Endodermal cell (in vitro differentiated cells): ENCODE measurements at regions not wholly inside any gene's neighbourhood (a gene's known extent, or its start where the extent isn't known, plus 50 kb on each side); places are given as distances from the start of the nearest gene placed in this dataset.
A peak's percentile ranks its signal among the peaks of the same experiment; 100 is the strongest.

ENCODE experiments used
- DNase-seq: peaks from one replicate; pipeline ENCODE4 v3.0.0-alpha.2; 2017
- H3K27ac ChIP-seq: 2 replicates; pipeline ENCODE4 v1.5.1; 2013; ENCODE audit warnings: mild to moderate bottlenecking, low read depth, low read length, moderate library complexity
- H3K27me3 ChIP-seq: 2 replicates; pipeline ENCODE4 v1.6.1; 2013; ENCODE audit warnings: mild to moderate bottlenecking, low read length, moderate library complexity; ENCODE audit not compliant: insufficient read depth, control insufficient read depth, poor library complexity, severe bottlenecking
- H3K36me3 ChIP-seq: 2 replicates; pipeline ENCODE4 v1.7.0; 2013; ENCODE audit warnings: mild to moderate bottlenecking, low read length, moderate library complexity; ENCODE audit not compliant: control insufficient read depth, insufficient read depth
- H3K4me1 ChIP-seq: one replicate; pipeline ENCODE4 v1.7.0; 2013; ENCODE audit warnings: low read length; ENCODE audit not compliant: control insufficient read depth, insufficient read depth
- H3K4me3 ChIP-seq: 2 replicates; pipeline ENCODE4 v1.5.1; 2013; ENCODE audit warnings: mild to moderate bottlenecking, low read length, moderate library complexity
- H3K9ac ChIP-seq: 2 replicates; pipeline ENCODE4 v1.6.1; 2013; ENCODE audit warnings: mild to moderate bottlenecking, low read length, moderate library complexity; ENCODE audit not compliant: poor library complexity, severe bottlenecking; ENCODE audit errors: extremely low read depth
- H3K9me3 ChIP-seq: 2 replicates; pipeline ENCODE4 v1.6.1; 2013; ENCODE audit warnings: mild to moderate bottlenecking, low read length, moderate library complexity; ENCODE audit not compliant: control insufficient read depth
- H3K27ac Mint-ChIP-seq: 2 replicates; pipeline ENCODE4 v1.8.0; 2020; ENCODE audit warnings: mixed read lengths
- H3K27me3 Mint-ChIP-seq: 2 replicates; pipeline ENCODE4 v1.8.0; 2021; ENCODE audit warnings: mild to moderate bottlenecking, mixed read lengths; ENCODE audit not compliant: insufficient read depth
- H3K36me3 Mint-ChIP-seq: 2 replicates; pipeline ENCODE4 v1.8.0; 2020; ENCODE audit warnings: low read depth, mixed read lengths
- H3K4me1 Mint-ChIP-seq: 2 replicates; pipeline ENCODE4 v1.8.0; 2020; ENCODE audit warnings: mixed read lengths
- H3K4me3 Mint-ChIP-seq: 2 replicates; pipeline ENCODE4 v1.8.0; 2020; ENCODE audit warnings: mild to moderate bottlenecking, moderate library complexity, mixed read lengths
- H3K9me3 Mint-ChIP-seq: 2 replicates; pipeline ENCODE4 v1.8.0; 2020; ENCODE audit warnings: mild to moderate bottlenecking, mixed read lengths
- WGBS, 2 experiments: methylation state at CpG; one replicate each; pipeline versions ENCODE4 v1.1.5 to v1.1.7; 2013; ENCODE audit warnings: missing lambda C conversion rate in 2 of 2, mixed read lengths in 1 of 2; ENCODE audit not compliant: insufficient coverage in 1 of 2, insufficient read length in 1 of 2; 5-methylcytosine and 5-hydroxymethylcytosine counted together
- TF ChIP-seq, protein P1 (sequence below): fragments of 200-600 bp; sonication (generic); conservative IDR thresholded peaks from 2 replicates; pipeline ENCODE4 v1.5.0; 2021; ENCODE audit warnings: antibody characterized with exemption, mild to moderate bottlenecking

GRCh38 chr2:208618220-208618619, 211.6 kb downstream of the PTH2R start:
- H3K36me3 Mint-ChIP-seq: no peaks in the 10 kb centered on the region
- no peaks in the 10 kb centered on the region for H3K27me3 ChIP-seq
- no peak overlapping the region for H3K4me3 Mint-ChIP-seq
- no peak overlapping the region for H3K27ac Mint-ChIP-seq
- 93 to 97% methylated on average over 4 of the region's 4 CpGs for WGBS, 2 experiments
- no peaks in the 10 kb centered on the region for H3K9me3 ChIP-seq
- DNase-seq: peak; percentile 59
- H3K9me3 Mint-ChIP-seq: peaks cover 3% of the 10 kb centered on the region
- H3K4me1 ChIP-seq: peaks cover 4% of the 10 kb centered on the region
- H3K27ac ChIP-seq: no peak overlapping the region
- H3K9ac ChIP-seq: no peak overlapping the region
- H3K4me3 ChIP-seq: no peak overlapping the region
- no peaks in the 10 kb centered on the region for H3K36me3 ChIP-seq
- TF ChIP-seq, protein P1, sequence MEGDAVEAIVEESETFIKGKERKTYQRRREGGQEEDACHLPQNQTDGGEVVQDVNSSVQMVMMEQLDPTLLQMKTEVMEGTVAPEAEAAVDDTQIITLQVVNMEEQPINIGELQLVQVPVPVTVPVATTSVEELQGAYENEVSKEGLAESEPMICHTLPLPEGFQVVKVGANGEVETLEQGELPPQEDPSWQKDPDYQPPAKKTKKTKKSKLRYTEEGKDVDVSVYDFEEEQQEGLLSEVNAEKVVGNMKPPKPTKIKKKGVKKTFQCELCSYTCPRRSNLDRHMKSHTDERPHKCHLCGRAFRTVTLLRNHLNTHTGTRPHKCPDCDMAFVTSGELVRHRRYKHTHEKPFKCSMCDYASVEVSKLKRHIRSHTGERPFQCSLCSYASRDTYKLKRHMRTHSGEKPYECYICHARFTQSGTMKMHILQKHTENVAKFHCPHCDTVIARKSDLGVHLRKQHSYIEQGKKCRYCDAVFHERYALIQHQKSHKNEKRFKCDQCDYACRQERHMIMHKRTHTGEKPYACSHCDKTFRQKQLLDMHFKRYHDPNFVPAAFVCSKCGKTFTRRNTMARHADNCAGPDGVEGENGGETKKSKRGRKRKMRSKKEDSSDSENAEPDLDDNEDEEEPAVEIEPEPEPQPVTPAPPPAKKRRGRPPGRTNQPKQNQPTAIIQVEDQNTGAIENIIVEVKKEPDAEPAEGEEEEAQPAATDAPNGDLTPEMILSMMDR: no peak
- H3K4me1 Mint-ChIP-seq: peaks cover 13% of the 10 kb centered on the region
- no peaks in the 10 kb centered on the region for H3K27me3 Mint-ChIP-seq

DNA sequence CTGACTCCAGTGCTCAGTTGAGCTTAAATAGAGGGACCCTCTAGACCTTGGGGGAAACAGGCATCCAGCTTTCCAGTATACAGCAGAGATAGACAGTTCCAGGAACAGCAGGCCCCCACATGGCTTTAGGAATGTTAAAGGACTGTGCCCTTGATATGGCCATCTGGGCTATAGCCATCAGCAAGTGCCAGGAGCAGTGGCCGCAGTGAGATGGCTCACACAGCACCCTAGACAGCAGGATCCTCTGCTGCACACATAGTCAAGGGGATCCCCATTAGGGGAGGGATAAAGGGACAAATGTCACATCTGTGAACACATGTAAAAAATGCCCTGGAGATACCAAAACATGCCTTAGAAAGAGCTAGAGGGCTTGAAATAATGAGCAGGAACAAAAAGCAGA, 213.4 kb downstream of the PTH2R start:
- H3K4me1 ChIP-seq: peaks cover 4% of the 10 kb centered on the region
- no peak overlapping the region for H3K9ac ChIP-seq
- no peaks in the 10 kb centered on the region for H3K27me3 ChIP-seq
- Mint-ChIP-seq H3K9me3 (peaks cover 3% of the 10 kb centered on the region), H3K27me3 (no peaks in the 10 kb centered on the region), H3K27ac (no peak overlapping the region), H3K4me3 (no peak overlapping the region), H3K4me1 (peaks cover 13% of the 10 kb centered on the region), H3K36me3 (no peaks in the 10 kb centered on the region)
- no peak overlapping the region for H3K4me3 ChIP-seq
- TF ChIP-seq, protein P1: no peak
- 97 to 100% methylated on average over 1 of the region's 1 CpG for WGBS, 2 experiments
- no peaks in the 10 kb centered on the region for H3K36me3 ChIP-seq
- DNase-seq: no peak
- H3K27ac ChIP-seq: no peak overlapping the region
- H3K9me3 ChIP-seq: no peaks in the 10 kb centered on the region

DNA sequence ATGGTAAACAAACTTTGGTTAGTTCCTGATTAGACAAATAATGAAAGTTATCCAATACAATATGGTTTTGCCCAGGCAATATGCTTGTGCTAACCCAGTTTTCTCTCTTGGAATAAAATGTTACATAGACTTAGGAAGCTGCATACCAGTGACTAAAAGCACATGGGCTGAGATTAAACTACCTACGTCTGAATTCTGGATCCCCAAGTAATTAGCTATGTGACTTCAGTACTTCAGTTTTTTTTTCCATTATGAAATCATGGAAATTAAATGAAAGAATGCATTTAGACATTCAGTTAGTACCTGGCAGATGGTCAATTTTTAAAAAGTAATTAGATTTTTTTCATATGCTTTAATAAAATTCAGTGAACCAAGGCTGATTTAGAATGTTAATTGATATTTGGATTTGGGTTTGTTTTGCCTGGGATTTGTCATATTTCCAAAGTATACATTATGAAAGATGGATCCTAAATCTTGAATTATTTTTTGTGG, 213.9 kb downstream of the PTH2R start:
- Mint-ChIP-seq H3K4me3 (no peak overlapping the region), H3K27me3 (no peaks in the 10 kb centered on the region), H3K27ac (no peak overlapping the region), H3K9me3 (peaks cover 3% of the 10 kb centered on the region), H3K36me3 (no peaks in the 10 kb centered on the region), H3K4me1 (peaks cover 11% of the 10 kb centered on the region)
- Histone ChIP-seq H3K27me3 (no peaks in the 10 kb centered on the region), H3K4me1 (peaks cover 4% of the 10 kb centered on the region), H3K4me3 (no peak overlapping the region), H3K27ac (no peak overlapping the region), H3K36me3 (no peaks in the 10 kb centered on the region), H3K9ac (no peak overlapping the region), H3K9me3 (no peaks in the 10 kb centered on the region)
- DNase-seq: no peak
- TF ChIP-seq, protein P1: no peak
- WGBS, 2 experiments: 96 to 100% methylated on average over 1 of the region's 1 CpG
